Skeletal muscle tissue (tissue), 3 donors: ENCODE measurements at regions not wholly inside any gene's neighbourhood (a gene's known extent, or its start where the extent isn't known, plus 50 kb on each side); places are given as distances from the start of the nearest gene placed in this dataset.

Source experiments
- H3K27ac ChIP-seq: one replicate; pipeline ENCODE4 v1.7.0; 2013; ENCODE audit warnings: mild to moderate bottlenecking, low read depth, low read length, inconsistent platforms
- H3K27me3 ChIP-seq, 3 donors: one replicate each; pipeline ENCODE4 v1.7.0; 2013; ENCODE audit warnings: low read length in 3 of 3; ENCODE audit not compliant: control insufficient read depth in 3 of 3, insufficient read depth in 3 of 3
- H3K36me3 ChIP-seq, 3 donors: one replicate each; pipeline ENCODE4 v1.7.0; 2013; ENCODE audit warnings: low read length in 3 of 3; ENCODE audit not compliant: control insufficient read depth in 3 of 3, insufficient read depth in 3 of 3
- H3K4me1 ChIP-seq, 3 donors: one replicate each; pipeline ENCODE4 v1.7.0; 2013; ENCODE audit warnings: low read length in 3 of 3, mild to moderate bottlenecking in 3 of 3; ENCODE audit not compliant: control insufficient read depth in 3 of 3, insufficient read depth in 3 of 3
- H3K4me3 ChIP-seq, 3 donors: one replicate each; pipeline ENCODE4 v1.7.0; 2013; ENCODE audit warnings: low read length in 3 of 3
- H3K9ac ChIP-seq, 3 donors: one replicate each; pipeline ENCODE4 v1.7.0; 2013; ENCODE audit warnings: low read length in 3 of 3, mild to moderate bottlenecking in 3 of 3, moderate library complexity in 2 of 3, low read depth in 1 of 3
- H3K9me3 ChIP-seq, 3 donors: one replicate each; pipeline ENCODE4 v1.7.0; 2013; ENCODE audit warnings: low read length in 3 of 3; ENCODE audit not compliant: control insufficient read depth in 3 of 3
- donor health status: Osteomylitis.

- Histone ChIP-seq H3K27ac (no peak overlapping the region), H3K4me1 (no peaks in the 10 kb centered on the region), H3K9ac (no peak overlapping the region), H3K4me3 (no peak overlapping the region), H3K27me3 (no peaks in the 10 kb centered on the region), H3K9me3 (no peaks in the 10 kb centered on the region), H3K36me3 (no peaks in the 10 kb centered on the region)
These were observed 100.2 kb upstream of the BOC start for GRCh38 chr3:113111011-113111707.

DNA sequence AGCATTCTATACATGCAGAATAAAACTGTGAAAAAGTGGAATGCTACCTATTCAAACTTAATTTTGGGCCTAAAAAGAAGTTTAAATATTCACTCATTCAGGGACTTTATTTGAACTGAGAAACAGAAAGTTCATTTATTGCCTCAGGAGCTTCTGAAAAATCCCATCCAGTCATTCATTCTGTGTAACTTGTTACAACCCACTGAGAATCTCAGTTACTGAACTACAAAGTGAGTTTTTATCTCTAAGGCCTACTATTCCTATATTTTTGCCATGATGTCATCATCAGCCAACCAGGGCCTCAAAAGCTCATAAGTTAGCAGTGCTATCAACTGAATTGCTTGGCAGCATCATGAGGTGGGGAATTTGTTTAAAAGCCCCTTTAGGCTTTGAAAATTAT, 98.0 kb upstream of the BOC start:
- Histone ChIP-seq H3K4me3 (no peak overlapping the region), H3K9ac (no peak overlapping the region), H3K27me3 (no peaks in the 10 kb centered on the region), H3K4me1 (peaks cover 0 to 6% (median 0%) of the 10 kb centered on the region in 3 donors), H3K36me3 (no peaks in the 10 kb centered on the region), H3K9me3 (no peaks in the 10 kb centered on the region), H3K27ac (no peak overlapping the region)

DNA sequence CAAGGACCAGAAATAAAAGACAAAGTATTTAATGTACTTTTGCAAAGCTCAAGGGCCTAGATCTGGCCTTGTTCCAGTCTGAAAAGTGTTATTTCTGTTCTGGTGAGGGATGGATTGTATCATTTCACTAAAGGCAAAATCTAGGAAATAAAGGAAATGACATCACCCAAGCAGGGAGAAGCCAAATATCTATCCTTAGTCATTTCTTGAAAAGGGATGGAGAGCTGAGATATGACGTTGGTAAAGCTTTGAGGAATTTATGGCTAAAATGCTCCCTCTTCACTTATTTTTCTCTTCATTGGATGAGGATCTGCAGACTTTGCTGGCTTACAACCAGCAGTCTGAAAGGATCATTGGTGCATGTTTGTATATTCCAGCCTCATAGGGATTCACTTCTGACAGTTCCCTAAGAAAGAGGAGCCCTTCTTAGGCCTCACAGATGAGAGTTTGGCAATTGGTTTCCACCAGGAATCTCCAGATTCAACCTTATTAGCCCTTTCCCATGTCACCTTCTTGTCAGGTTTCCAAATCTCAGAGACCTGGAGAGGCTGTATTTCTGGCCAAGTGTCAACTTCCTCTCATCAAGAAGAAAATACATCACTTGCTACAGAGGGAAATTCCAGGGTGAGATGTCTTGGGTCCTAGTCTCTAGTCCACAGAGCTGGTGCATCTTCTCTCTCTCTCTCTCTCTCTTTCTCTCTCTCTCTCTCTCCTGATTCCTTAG, 93.7 kb upstream of the BOC start:
- H3K9ac ChIP-seq, result no peak overlapping the region
- no peaks in the 10 kb centered on the region for H3K27me3 ChIP-seq
- peak overlapping the region; percentile 45 for H3K27ac ChIP-seq
- no peaks in the 10 kb centered on the region for H3K36me3 ChIP-seq
- H3K4me3 ChIP-seq, result no peak overlapping the region
- peaks cover 0 to 6% (median 0%) of the 10 kb centered on the region in 3 donors for H3K4me1 ChIP-seq
- no peaks in the 10 kb centered on the region for H3K9me3 ChIP-seq

DNA sequence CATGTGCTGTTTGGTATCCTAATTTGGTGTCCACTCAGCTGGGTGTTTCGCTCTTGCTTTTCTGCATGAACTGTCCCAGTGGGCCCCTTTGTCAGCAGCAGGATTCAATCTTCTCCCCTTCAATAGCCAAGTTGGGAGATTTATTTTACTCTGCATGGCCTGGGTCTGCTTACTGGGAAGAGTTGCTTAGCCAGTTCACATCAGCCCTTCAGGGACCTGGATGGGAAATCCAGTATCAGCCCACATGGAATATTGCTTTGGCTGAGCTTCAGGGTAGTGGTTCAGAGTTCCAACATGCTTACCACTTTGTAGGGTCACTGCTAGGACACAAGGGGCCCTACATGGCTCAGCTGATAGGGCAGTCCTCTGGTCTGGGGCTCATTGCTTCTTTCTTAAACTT, 93.0 kb upstream of the BOC start:
- Histone ChIP-seq H3K9me3 (no peaks in the 10 kb centered on the region), H3K27ac (peak overlapping the region; percentile 33), H3K27me3 (no peaks in the 10 kb centered on the region), H3K36me3 (no peaks in the 10 kb centered on the region), H3K9ac (no peak overlapping the region), H3K4me3 (no peak overlapping the region), H3K4me1 (peaks cover 0 to 6% (median 0%) of the 10 kb centered on the region in 3 donors)

GRCh38 chr3:113124256-113124830, 87.0 kb upstream of the BOC start:
- Histone ChIP-seq H3K9ac (no peak overlapping the region), H3K27ac (no peak overlapping the region), H3K9me3 (no peaks in the 10 kb centered on the region), H3K4me1 (no peaks in the 10 kb centered on the region), H3K4me3 (no peak overlapping the region), H3K27me3 (no peaks in the 10 kb centered on the region), H3K36me3 (no peaks in the 10 kb centered on the region)

- no peaks in the 10 kb centered on the region for H3K9me3 ChIP-seq
- no peaks in the 10 kb centered on the region for H3K36me3 ChIP-seq
- no peaks in the 10 kb centered on the region for H3K27me3 ChIP-seq
- H3K4me3 ChIP-seq, result no peak overlapping the region
- no peaks in the 10 kb centered on the region for H3K4me1 ChIP-seq
- no peak overlapping the region for H3K27ac ChIP-seq
- H3K9ac ChIP-seq, result no peak overlapping the region
These were observed 85.4 kb upstream of the BOC start for GRCh38 chr3:113125951-113126350.

GRCh38 chr3:113128386-113129015, 82.9 kb upstream of the BOC start:
- no peaks in the 10 kb centered on the region for H3K36me3 ChIP-seq
- H3K27me3 ChIP-seq, result no peaks in the 10 kb centered on the region
- no peak overlapping the region for H3K4me3 ChIP-seq
- H3K9me3 ChIP-seq, result no peaks in the 10 kb centered on the region
- H3K4me1 ChIP-seq, result no peaks in the 10 kb centered on the region
- no peak overlapping the region for H3K27ac ChIP-seq
- no peak overlapping the region for H3K9ac ChIP-seq

GRCh38 chr3:113129168-113129567, 82.2 kb upstream of the BOC start:
- no peak overlapping the region for H3K9ac ChIP-seq
- no peaks in the 10 kb centered on the region for H3K4me1 ChIP-seq
- no peaks in the 10 kb centered on the region for H3K36me3 ChIP-seq
- H3K27me3 ChIP-seq, result no peaks in the 10 kb centered on the region
- no peaks in the 10 kb centered on the region for H3K9me3 ChIP-seq
- H3K27ac ChIP-seq, result no peak overlapping the region
- H3K4me3 ChIP-seq, result no peak overlapping the region

GRCh38 chr3:113132571-113132996, 78.8 kb upstream of the BOC start:
- Histone ChIP-seq H3K9ac (no peak overlapping the region), H3K9me3 (no peaks in the 10 kb centered on the region)

GRCh38 chr3:113133140-113133539, 78.2 kb upstream of the BOC start:
- no peak overlapping the region for H3K9ac ChIP-seq
- H3K4me3 ChIP-seq, result no peak overlapping the region
- no peaks in the 10 kb centered on the region for H3K9me3 ChIP-seq
- H3K36me3 ChIP-seq, result no peaks in the 10 kb centered on the region
- no peak overlapping the region for H3K27ac ChIP-seq
- H3K4me1 ChIP-seq, result no peaks in the 10 kb centered on the region
- H3K27me3 ChIP-seq, result no peaks in the 10 kb centered on the region

More at GRCh38 chr3:113132571-113132996, 78.8 kb upstream of the BOC start:
- H3K4me3 ChIP-seq, result no peak overlapping the region
- H3K36me3 ChIP-seq, result no peaks in the 10 kb centered on the region
- no peak overlapping the region for H3K27ac ChIP-seq
- H3K27me3 ChIP-seq, result no peaks in the 10 kb centered on the region
- H3K4me1 ChIP-seq, result no peaks in the 10 kb centered on the region
